Kidney (tissue), 13 donors: ENCODE measurements at regions not wholly inside any gene's neighbourhood (a gene's known extent, or its start where the extent isn't known, plus 50 kb on each side); places are given as distances from the start of the nearest gene placed in this dataset.

Experiments
- DNase-seq, 5 donors: peaks; one replicate each; pipeline ENCODE4 v3.0.0-alpha.2; 2013 to 2020
- FAIRE-seq: peaks from 2 replicates; lab custom pipeline; 2012; peaks lifted over from hg19 to GRCh38; lab: Jason Lieb, UNC
- H3K27ac ChIP-seq, 2 donors: one replicate each; pipeline ENCODE4 v1.7.0; 2013; ENCODE audit warnings: low read depth in 2 of 2, low read length in 2 of 2, inconsistent platforms in 1 of 2
- H3K27me3 ChIP-seq: one replicate; pipeline ENCODE4 v1.7.1; 2013; ENCODE audit warnings: low read length, inconsistent platforms; ENCODE audit not compliant: control insufficient read depth, insufficient read depth
- H3K36me3 ChIP-seq, 3 donors: one replicate each; pipeline versions ENCODE4 v1.7.0 to v1.7.1; 2013; ENCODE audit warnings: low read length in 3 of 3, control low read depth in 1 of 3, inconsistent platforms in 1 of 3; ENCODE audit not compliant: insufficient read depth in 3 of 3, control insufficient read depth in 2 of 3
- H3K4me1 ChIP-seq, 3 donors: one replicate each; pipeline versions ENCODE4 v1.7.0 to v1.7.1; 2013; ENCODE audit warnings: low read length in 3 of 3, inconsistent platforms in 1 of 3, low read depth in 1 of 3; ENCODE audit not compliant: control insufficient read depth in 2 of 3, insufficient read depth in 2 of 3
- H3K4me3 ChIP-seq, 3 donors: one replicate each; pipeline versions ENCODE4 v1.7.0 to v1.8.1; 2013; ENCODE audit warnings: low read length in 3 of 3, control low read depth in 1 of 3, inconsistent platforms in 1 of 3
- H3K9ac ChIP-seq, 3 donors: one replicate each; pipeline versions ENCODE4 v1.7.0 to v1.7.1; 2013; ENCODE audit warnings: low read length in 3 of 3, control low read depth in 1 of 3, inconsistent platforms in 1 of 3
- H3K9me3 ChIP-seq, 3 donors: one replicate each; pipeline versions ENCODE4 v1.7.0 to v1.7.1; 2013; ENCODE audit warnings: low read length in 3 of 3, control low read depth in 1 of 3, inconsistent platforms in 1 of 3; ENCODE audit not compliant: control insufficient read depth in 2 of 3, insufficient read depth in 1 of 3
- intact Hi-C: fragments of 100-400 bp; cut with DNase I; formaldehyde crosslinking; loops from one replicate; pipeline ENCODE4 v1.11.1; 2022
- TF ChIP-seq, protein P1 (sequence below): IDR thresholded peaks from 3 replicates; pipeline ENCODE4 v1.5.1; 2012; ENCODE audit warnings: mild to moderate bottlenecking, moderate library complexity, borderline replicate concordance; ENCODE audit not compliant: insufficient read depth; ENCODE audit errors: extremely low read depth
- donor health status: control.
- donor health status: control.
- donor health status: control.
- donor health status: control.
- donor health status: control.
- donor health status: DM: yes; HTN: yes; CAD: no.
- donor health status: Normal renal cell carcinoma (clear cell type).

DNA sequence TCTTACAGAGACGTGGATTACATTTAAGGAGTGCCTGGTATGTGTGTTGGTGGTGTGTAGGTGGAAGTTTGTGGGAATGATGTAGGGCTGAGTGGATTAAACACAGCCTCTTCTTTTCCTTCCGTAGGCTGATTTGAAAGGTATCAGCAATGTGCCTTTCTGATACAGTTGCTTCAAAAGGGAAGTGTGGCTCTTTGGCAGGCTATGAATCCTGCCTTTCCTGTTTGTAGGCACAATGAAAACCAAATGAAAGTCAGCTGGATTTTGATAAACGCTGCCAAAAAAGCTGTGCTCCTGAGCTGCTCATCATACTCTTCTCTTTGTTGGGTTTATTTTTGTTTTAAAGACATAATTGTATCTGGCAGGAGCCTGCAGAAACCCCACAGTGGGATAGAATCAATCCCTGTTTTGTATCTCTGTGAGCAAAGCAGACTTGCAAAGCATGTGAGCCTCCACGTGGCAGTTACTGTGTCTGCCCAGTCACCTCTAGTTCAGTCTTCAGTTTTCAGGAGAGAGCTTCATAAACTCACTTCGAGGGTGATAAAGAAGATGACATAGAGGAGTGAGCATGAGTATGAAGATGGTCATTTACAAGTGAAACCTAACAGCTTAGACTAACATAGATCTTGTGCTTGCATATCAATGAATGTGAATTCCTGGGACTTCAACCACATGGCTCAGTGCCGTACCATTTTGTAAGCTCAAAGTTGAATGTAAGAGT, 655.7 kb upstream of the KIRREL3 start:
- no peak overlapping the region for H3K9ac ChIP-seq
- H3K9me3 ChIP-seq, result no peaks in the 10 kb centered on the region
- no peak for DNase-seq
- intact Hi-C loops, result no loop called here
- H3K27me3 ChIP-seq, result no peaks in the 10 kb centered on the region
- no peaks in the 10 kb centered on the region for H3K4me1 ChIP-seq
- H3K27ac ChIP-seq, result no peak overlapping the region
- no peak overlapping the region for H3K4me3 ChIP-seq
- no peak for FAIRE-seq
- H3K36me3 ChIP-seq, result no peaks in the 10 kb centered on the region
- TF ChIP-seq, protein P1, sequence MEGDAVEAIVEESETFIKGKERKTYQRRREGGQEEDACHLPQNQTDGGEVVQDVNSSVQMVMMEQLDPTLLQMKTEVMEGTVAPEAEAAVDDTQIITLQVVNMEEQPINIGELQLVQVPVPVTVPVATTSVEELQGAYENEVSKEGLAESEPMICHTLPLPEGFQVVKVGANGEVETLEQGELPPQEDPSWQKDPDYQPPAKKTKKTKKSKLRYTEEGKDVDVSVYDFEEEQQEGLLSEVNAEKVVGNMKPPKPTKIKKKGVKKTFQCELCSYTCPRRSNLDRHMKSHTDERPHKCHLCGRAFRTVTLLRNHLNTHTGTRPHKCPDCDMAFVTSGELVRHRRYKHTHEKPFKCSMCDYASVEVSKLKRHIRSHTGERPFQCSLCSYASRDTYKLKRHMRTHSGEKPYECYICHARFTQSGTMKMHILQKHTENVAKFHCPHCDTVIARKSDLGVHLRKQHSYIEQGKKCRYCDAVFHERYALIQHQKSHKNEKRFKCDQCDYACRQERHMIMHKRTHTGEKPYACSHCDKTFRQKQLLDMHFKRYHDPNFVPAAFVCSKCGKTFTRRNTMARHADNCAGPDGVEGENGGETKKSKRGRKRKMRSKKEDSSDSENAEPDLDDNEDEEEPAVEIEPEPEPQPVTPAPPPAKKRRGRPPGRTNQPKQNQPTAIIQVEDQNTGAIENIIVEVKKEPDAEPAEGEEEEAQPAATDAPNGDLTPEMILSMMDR, result no peak

DNA sequence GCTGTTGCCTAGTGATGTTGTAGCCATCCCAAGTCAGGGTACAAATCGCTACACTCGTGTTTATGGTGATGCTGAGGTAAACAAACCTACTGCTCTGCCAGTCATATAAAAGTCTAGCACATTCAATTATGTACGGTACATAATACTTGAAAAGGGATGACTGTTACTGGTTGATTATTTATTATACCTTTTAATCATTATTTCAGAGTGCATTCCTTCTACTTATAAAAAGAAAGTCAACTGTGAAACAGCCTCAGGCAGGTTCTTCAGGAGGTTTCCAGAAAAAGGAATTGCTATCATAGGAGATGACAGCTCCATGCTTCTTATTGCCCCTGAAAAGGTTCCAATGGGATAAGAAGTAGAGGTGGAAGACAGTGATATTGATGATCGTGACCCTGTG, 652.5 kb upstream of the KIRREL3 start:
- Histone ChIP-seq H3K27me3 (no peaks in the 10 kb centered on the region), H3K9me3 (no peaks in the 10 kb centered on the region), H3K36me3 (no peaks in the 10 kb centered on the region), H3K4me3 (no peak overlapping the region), H3K4me1 (no peaks in the 10 kb centered on the region), H3K9ac (no peak overlapping the region), H3K27ac (no peak overlapping the region)
- DNase-seq, result no peak
- intact Hi-C loops, result no loop called here
- FAIRE-seq, result no peak
- TF ChIP-seq, protein P1, result no peak

DNA sequence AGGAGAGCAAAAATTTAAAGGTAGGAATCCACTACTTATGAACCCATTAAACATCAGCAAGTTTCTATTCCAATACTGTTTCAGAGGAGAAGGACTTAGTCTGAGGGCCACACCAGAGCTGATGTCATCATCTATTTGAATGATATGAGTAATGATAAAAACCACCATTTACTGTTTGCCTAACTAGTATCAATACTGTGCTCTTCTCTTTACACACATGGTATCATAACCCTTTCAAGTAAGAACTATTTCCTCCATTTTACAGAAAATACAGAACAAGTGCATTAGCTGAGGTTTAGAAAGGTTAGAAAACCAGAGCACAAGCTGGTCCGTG, 651.3 kb upstream of the KIRREL3 start:
- Histone ChIP-seq H3K4me3 (no peak overlapping the region), H3K27me3 (no peaks in the 10 kb centered on the region), H3K27ac (no peak overlapping the region), H3K9me3 (no peaks in the 10 kb centered on the region), H3K4me1 (no peaks in the 10 kb centered on the region), H3K9ac (no peak overlapping the region), H3K36me3 (no peaks in the 10 kb centered on the region)
- intact Hi-C loops, result no loop called here
- FAIRE-seq (no peak), DNase-seq (no peak)
- TF ChIP-seq, protein P1, result no peak
